DOHH2 (cell line): ENCODE measurements at regions not wholly inside any gene's neighbourhood (a gene's known extent, or its start where the extent isn't known, plus 50 kb on each side); places are given as distances from the start of the nearest gene placed in this dataset.

Experiments used
- EZH2phosphoT487 ChIP-seq: fragments of 200-600 bp; sonication (generic); IDR thresholded peaks from 2 replicates; pipeline ENCODE4 v1.6.1; 2017; ENCODE audit warnings: borderline replicate concordance, mild to moderate bottlenecking, antibody characterized with exemption, low read length, moderate library complexity, mixed read lengths
- TF ChIP-seq, protein P1 (sequence below): fragments of 200-600 bp; sonication (generic); IDR thresholded peaks from one replicate; pipeline ENCODE4 v1.5.1; 2014; ENCODE audit warnings: antibody characterized with exemption, mild to moderate bottlenecking, low read depth, low read length; ENCODE audit not compliant: poor library complexity, severe bottlenecking

DNA sequence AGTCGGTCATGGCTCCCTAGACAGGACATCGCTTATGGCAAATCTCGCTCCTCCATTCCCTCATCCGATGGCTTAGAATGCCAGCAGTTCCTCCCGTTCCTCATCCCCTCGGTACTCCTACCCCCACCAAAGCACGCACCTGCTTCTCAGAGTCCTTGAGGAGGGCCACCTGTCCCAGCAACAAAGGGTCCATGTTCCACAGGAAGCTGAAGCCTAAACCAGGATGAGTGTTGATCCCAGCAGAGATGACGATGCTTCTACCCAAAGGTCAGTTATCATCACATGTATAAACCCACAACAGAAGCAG lies 111.2 kb downstream of the THBS2 start:
- TF ChIP-seq, protein P1, sequence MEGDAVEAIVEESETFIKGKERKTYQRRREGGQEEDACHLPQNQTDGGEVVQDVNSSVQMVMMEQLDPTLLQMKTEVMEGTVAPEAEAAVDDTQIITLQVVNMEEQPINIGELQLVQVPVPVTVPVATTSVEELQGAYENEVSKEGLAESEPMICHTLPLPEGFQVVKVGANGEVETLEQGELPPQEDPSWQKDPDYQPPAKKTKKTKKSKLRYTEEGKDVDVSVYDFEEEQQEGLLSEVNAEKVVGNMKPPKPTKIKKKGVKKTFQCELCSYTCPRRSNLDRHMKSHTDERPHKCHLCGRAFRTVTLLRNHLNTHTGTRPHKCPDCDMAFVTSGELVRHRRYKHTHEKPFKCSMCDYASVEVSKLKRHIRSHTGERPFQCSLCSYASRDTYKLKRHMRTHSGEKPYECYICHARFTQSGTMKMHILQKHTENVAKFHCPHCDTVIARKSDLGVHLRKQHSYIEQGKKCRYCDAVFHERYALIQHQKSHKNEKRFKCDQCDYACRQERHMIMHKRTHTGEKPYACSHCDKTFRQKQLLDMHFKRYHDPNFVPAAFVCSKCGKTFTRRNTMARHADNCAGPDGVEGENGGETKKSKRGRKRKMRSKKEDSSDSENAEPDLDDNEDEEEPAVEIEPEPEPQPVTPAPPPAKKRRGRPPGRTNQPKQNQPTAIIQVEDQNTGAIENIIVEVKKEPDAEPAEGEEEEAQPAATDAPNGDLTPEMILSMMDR: no peak
- no peak for TF ChIP-seq EZH2phosphoT487
